ENCODE measurements at regions not wholly inside any gene's neighbourhood (a gene's known extent, or its start where the extent isn't known, plus 50 kb on each side); places are given as distances from the start of the nearest gene placed in this dataset.

GRCh38 chr20:39429726-39430125 is 467.6 kb downstream of the DHX35 start:
- DNase-seq (ENCODE audit: insufficient read length, low spot score), result no peak
- TF ChIP-seq POLR2AphosphoS5 (IDR thresholded peaks at IDR 0.05; ENCODE audit: low read depth, low read length) (no peak), SPI1 (IDR thresholded peaks at IDR 0.05; ENCODE audit: low read depth, low read length) (no peak), TAF1 (IDR thresholded peaks at IDR 0.05; ENCODE audit: low read depth, low read length) (no peak)
- no peak for FAIRE-seq

- no peak for FAIRE-seq
- no peak for DNase-seq (ENCODE audit: insufficient read length, low spot score)
- TF ChIP-seq TAF1 (IDR thresholded peaks at IDR 0.05; ENCODE audit: low read depth, low read length) (no peak), SPI1 (IDR thresholded peaks at IDR 0.05; ENCODE audit: low read depth, low read length) (no peak), PAX5 (IDR thresholded peaks at IDR 0.05; ENCODE audit: insufficient read depth, low read length, severe bottlenecking) (no peak), POLR2AphosphoS5 (IDR thresholded peaks at IDR 0.05; ENCODE audit: low read depth, low read length) (no peak), POLR2A (IDR thresholded peaks at IDR 0.05; ENCODE audit: low read depth, low read length) (no peak), POU2F2 (IDR thresholded peaks at IDR 0.05; ENCODE audit: low read depth, low read length) (no peak)
Observed at GRCh38 chr20:39424962-39425678, 463.0 kb downstream of the DHX35 start.

GRCh38 chr20:39421571-39422105 is 459.5 kb downstream of the DHX35 start:
- DNase-seq (ENCODE audit: insufficient read length, low spot score) (no peak), FAIRE-seq (no peak)
- no peak for TF ChIP-seq POU2F2 (IDR thresholded peaks at IDR 0.05; ENCODE audit: low read depth, low read length)

GRCh38 chr20:39412091-39412490 is 449.9 kb downstream of the DHX35 start:
- TF ChIP-seq PAX5 (IDR thresholded peaks at IDR 0.05; ENCODE audit: insufficient read depth, low read length, severe bottlenecking) (no peak), POLR2A (IDR thresholded peaks at IDR 0.05; ENCODE audit: low read depth, low read length) (no peak), SPI1 (IDR thresholded peaks at IDR 0.05; ENCODE audit: low read depth, low read length) (no peak), POU2F2 (IDR thresholded peaks at IDR 0.05; ENCODE audit: low read depth, low read length) (no peak), POLR2AphosphoS5 (IDR thresholded peaks at IDR 0.05; ENCODE audit: low read depth, low read length) (no peak), TAF1 (IDR thresholded peaks at IDR 0.05; ENCODE audit: low read depth, low read length) (no peak)
- FAIRE-seq (no peak), DNase-seq (ENCODE audit: insufficient read length, low spot score) (no peak)

- TF ChIP-seq POU2F2 (IDR thresholded peaks at IDR 0.05; ENCODE audit: low read depth, low read length), result no peak
- no peak for TF ChIP-seq SPI1 (IDR thresholded peaks at IDR 0.05; ENCODE audit: low read depth, low read length)
- TF ChIP-seq PAX5 (IDR thresholded peaks at IDR 0.05; ENCODE audit: insufficient read depth, low read length, severe bottlenecking), result no peak
- TF ChIP-seq POLR2AphosphoS5 (IDR thresholded peaks at IDR 0.05; ENCODE audit: low read depth, low read length), result no peak
- TF ChIP-seq POLR2A (IDR thresholded peaks at IDR 0.05; ENCODE audit: low read depth, low read length), result no peak
- no peak for TF ChIP-seq TAF1 (IDR thresholded peaks at IDR 0.05; ENCODE audit: low read depth, low read length)
- DNase-seq (ENCODE audit: insufficient read length, low spot score) (no peak), FAIRE-seq (no peak)
Observed at GRCh38 chr20:39399463-39399862, 437.3 kb downstream of the DHX35 start.

- DNase-seq (ENCODE audit: insufficient read length, low spot score) (no peak), FAIRE-seq (no peak)
- TF ChIP-seq POLR2AphosphoS5 (IDR thresholded peaks at IDR 0.05; ENCODE audit: low read depth, low read length), result no peak
- TF ChIP-seq PAX5 (IDR thresholded peaks at IDR 0.05; ENCODE audit: insufficient read depth, low read length, severe bottlenecking), result no peak
- no peak for TF ChIP-seq SPI1 (IDR thresholded peaks at IDR 0.05; ENCODE audit: low read depth, low read length)
- no peak for TF ChIP-seq TAF1 (IDR thresholded peaks at IDR 0.05; ENCODE audit: low read depth, low read length)
- TF ChIP-seq POU2F2 (IDR thresholded peaks at IDR 0.05; ENCODE audit: low read depth, low read length), result no peak
- no peak for TF ChIP-seq POLR2A (IDR thresholded peaks at IDR 0.05; ENCODE audit: low read depth, low read length)
Observed at GRCh38 chr20:39398656-39399055, 436.5 kb downstream of the DHX35 start.

- DNase-seq (ENCODE audit: insufficient read length, low spot score), result no peak
- no peak for FAIRE-seq
- TF ChIP-seq TAF1 (IDR thresholded peaks at IDR 0.05; ENCODE audit: low read depth, low read length) (no peak), POLR2A (IDR thresholded peaks at IDR 0.05; ENCODE audit: low read depth, low read length) (no peak), POU2F2 (IDR thresholded peaks at IDR 0.05; ENCODE audit: low read depth, low read length) (no peak), PAX5 (IDR thresholded peaks at IDR 0.05; ENCODE audit: insufficient read depth, low read length, severe bottlenecking) (no peak), POLR2AphosphoS5 (IDR thresholded peaks at IDR 0.05; ENCODE audit: low read depth, low read length) (no peak), SPI1 (IDR thresholded peaks at IDR 0.05; ENCODE audit: low read depth, low read length) (no peak)
Observed at GRCh38 chr20:39397646-39398045, 435.5 kb downstream of the DHX35 start.

- no peak for DNase-seq (ENCODE audit: insufficient read length, low spot score)
- FAIRE-seq, result no peak
- TF ChIP-seq SPI1 (IDR thresholded peaks at IDR 0.05; ENCODE audit: low read depth, low read length), result no peak
- no peak for TF ChIP-seq PAX5 (IDR thresholded peaks at IDR 0.05; ENCODE audit: insufficient read depth, low read length, severe bottlenecking)
- TF ChIP-seq POU2F2 (IDR thresholded peaks at IDR 0.05; ENCODE audit: low read depth, low read length), result no peak
- no peak for TF ChIP-seq POLR2A (IDR thresholded peaks at IDR 0.05; ENCODE audit: low read depth, low read length)
- no peak for TF ChIP-seq TAF1 (IDR thresholded peaks at IDR 0.05; ENCODE audit: low read depth, low read length)
Observed at GRCh38 chr20:39395478-39396291, 433.5 kb downstream of the DHX35 start.

- TF ChIP-seq SPI1 (IDR thresholded peaks at IDR 0.05; ENCODE audit: low read depth, low read length) (no peak), TAF1 (IDR thresholded peaks at IDR 0.05; ENCODE audit: low read depth, low read length) (no peak), PAX5 (IDR thresholded peaks at IDR 0.05; ENCODE audit: insufficient read depth, low read length, severe bottlenecking) (no peak), POU2F2 (IDR thresholded peaks at IDR 0.05; ENCODE audit: low read depth, low read length) (no peak), POLR2A (IDR thresholded peaks at IDR 0.05; ENCODE audit: low read depth, low read length) (no peak), POLR2AphosphoS5 (IDR thresholded peaks at IDR 0.05; ENCODE audit: low read depth, low read length) (no peak)
- no peak for DNase-seq (ENCODE audit: insufficient read length, low spot score)
- FAIRE-seq, result no peak
Observed at GRCh38 chr20:39394461-39394860, 432.3 kb downstream of the DHX35 start.

Data from GM12891 (cell line).